ENCODE measurements at regions not wholly inside any gene's neighbourhood (a gene's known extent, or its start where the extent isn't known, plus 50 kb on each side); places are given as distances from the start of the nearest gene placed in this dataset.

DNA sequence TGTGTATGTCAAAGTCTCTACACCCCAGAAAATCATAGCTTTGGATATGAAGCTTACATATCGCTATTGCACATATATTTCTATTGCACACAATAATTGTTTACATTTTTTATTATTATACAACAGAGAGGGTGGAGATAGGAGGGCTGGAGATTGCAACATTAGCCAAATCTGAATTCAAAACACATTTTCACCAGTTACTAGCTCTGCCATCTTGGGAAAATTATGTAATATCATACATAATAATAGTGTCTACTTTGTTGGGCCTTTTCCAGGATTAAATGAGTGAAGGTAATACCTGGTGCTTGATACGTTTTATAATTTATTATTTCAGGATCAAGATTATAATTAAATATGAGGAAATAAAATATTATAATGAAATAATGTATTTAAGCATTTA lies 507.4 kb upstream of the TBX3 start:
- Histone ChIP-seq H3K4me3 (ENCODE audit: low read depth, low read length) (no peak overlapping the region), H3K27me3 (ENCODE audit: control insufficient read depth, insufficient read depth, low read length) (no peaks in the 10 kb centered on the region), H3K36me3 (ENCODE audit: control insufficient read depth, insufficient read depth, low read length) (no peaks in the 10 kb centered on the region)
- DNase-seq (ENCODE audit: low read depth), result no peak
- TF ChIP-seq, protein P1, sequence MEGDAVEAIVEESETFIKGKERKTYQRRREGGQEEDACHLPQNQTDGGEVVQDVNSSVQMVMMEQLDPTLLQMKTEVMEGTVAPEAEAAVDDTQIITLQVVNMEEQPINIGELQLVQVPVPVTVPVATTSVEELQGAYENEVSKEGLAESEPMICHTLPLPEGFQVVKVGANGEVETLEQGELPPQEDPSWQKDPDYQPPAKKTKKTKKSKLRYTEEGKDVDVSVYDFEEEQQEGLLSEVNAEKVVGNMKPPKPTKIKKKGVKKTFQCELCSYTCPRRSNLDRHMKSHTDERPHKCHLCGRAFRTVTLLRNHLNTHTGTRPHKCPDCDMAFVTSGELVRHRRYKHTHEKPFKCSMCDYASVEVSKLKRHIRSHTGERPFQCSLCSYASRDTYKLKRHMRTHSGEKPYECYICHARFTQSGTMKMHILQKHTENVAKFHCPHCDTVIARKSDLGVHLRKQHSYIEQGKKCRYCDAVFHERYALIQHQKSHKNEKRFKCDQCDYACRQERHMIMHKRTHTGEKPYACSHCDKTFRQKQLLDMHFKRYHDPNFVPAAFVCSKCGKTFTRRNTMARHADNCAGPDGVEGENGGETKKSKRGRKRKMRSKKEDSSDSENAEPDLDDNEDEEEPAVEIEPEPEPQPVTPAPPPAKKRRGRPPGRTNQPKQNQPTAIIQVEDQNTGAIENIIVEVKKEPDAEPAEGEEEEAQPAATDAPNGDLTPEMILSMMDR (IDR thresholded peaks at IDR 0.05; ENCODE audit: insufficient read depth, low read length, poor library complexity, severe bottlenecking), result no peak

DNA sequence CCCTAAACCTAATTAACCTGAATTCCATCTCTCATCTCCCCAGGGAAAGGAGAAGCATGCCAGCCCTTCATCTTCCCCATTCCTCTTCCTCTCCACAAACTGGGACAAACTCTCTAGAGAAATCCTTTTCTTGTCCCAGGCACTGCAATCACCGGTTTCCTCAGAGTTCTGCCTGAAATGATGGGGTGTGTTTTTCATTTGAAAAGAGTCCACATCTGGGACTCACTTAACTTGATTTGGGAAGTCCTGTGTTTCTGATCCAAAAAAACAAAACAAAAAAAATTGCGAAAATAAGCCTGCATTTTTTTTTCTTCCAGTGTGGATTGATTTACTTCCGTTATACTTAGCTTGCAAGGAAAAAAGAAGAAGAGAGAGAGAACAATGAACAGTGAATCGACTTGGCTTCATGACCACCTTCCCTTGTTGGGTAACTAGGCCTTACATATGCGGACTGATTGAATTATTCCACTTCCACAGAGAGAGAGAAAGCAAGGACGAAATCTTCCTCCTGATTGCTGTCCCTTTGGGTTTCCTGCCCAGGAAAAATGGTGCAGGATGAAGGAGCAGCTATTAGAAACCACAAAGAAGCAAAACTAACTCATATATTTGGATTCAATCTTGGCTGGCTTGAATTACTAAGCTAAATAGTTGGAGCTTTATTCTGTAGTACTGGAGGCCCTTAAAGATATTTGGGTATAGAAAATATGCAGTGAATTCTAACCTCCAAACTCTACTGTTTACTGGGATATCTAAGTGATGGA lies 506.2 kb upstream of the TBX3 start:
- no peak overlapping the region for H3K4me3 ChIP-seq (ENCODE audit: low read depth, low read length)
- no peak for DNase-seq (ENCODE audit: low read depth)
- no peaks in the 10 kb centered on the region for H3K36me3 ChIP-seq (ENCODE audit: control insufficient read depth, insufficient read depth, low read length)
- TF ChIP-seq, protein P1 (IDR thresholded peaks at IDR 0.05; ENCODE audit: insufficient read depth, low read length, poor library complexity, severe bottlenecking), result no peak
- no peaks in the 10 kb centered on the region for H3K27me3 ChIP-seq (ENCODE audit: control insufficient read depth, insufficient read depth, low read length)

DNA sequence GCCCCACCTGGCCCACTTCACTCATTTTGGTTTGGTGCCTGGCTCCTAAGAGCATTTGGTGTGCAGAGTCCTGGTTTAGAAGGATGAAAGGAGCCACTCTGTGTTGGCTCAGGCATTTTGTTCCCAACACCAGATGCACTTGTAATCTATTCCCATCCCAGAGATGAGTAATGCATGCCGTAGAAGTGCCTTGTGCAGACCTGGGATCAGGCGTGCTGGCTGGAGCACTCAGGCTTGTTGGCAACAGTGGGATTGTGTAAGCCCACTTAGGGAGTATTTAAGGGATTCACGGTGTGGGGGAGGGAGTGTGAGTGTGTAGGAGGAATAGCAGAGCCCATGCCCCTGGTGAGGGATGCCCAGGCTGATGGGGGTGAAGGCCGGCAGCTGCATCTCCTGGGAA lies 501.5 kb upstream of the TBX3 start:
- H3K36me3 ChIP-seq (ENCODE audit: control insufficient read depth, insufficient read depth, low read length), result no peaks in the 10 kb centered on the region
- no peaks in the 10 kb centered on the region for H3K27me3 ChIP-seq (ENCODE audit: control insufficient read depth, insufficient read depth, low read length)
- no peak for DNase-seq (ENCODE audit: low read depth)
- TF ChIP-seq, protein P1 (IDR thresholded peaks at IDR 0.05; ENCODE audit: insufficient read depth, low read length, poor library complexity, severe bottlenecking), result no peak
- no peak overlapping the region for H3K4me3 ChIP-seq (ENCODE audit: low read depth, low read length)

GRCh38 chr12:115183752-115184151 lies 499.8 kb upstream of the TBX3 start:
- no peak overlapping the region for H3K4me3 ChIP-seq (ENCODE audit: low read depth, low read length)
- no peaks in the 10 kb centered on the region for H3K27me3 ChIP-seq (ENCODE audit: control insufficient read depth, insufficient read depth, low read length)
- no peaks in the 10 kb centered on the region for H3K36me3 ChIP-seq (ENCODE audit: control insufficient read depth, insufficient read depth, low read length)
- TF ChIP-seq, protein P1 (IDR thresholded peaks at IDR 0.05; ENCODE audit: insufficient read depth, low read length, poor library complexity, severe bottlenecking), result no peak
- DNase-seq (ENCODE audit: low read depth), result no peak

DNA sequence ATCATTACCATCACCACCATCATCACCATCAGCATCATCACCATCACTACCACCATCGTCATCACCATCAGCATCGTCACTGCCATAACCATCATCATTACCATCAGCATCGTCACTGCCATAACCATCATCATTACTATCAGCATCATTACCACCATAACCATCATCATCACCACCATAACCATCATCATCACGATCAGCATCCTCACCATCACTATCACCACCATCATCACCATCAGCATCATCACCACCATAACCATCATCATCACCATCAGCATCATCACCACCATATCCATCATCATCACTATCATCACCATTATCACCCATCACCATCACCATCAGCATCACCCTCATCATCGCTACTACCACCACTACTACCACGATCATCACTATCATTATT lies 493.9 kb upstream of the TBX3 start:
- H3K27me3 ChIP-seq (ENCODE audit: control insufficient read depth, insufficient read depth, low read length), result no peaks in the 10 kb centered on the region
- TF ChIP-seq, protein P1 (IDR thresholded peaks at IDR 0.05; ENCODE audit: insufficient read depth, low read length, poor library complexity, severe bottlenecking), result no peak
- no peaks in the 10 kb centered on the region for H3K36me3 ChIP-seq (ENCODE audit: control insufficient read depth, insufficient read depth, low read length)
- DNase-seq (ENCODE audit: low read depth), result no peak
- H3K4me3 ChIP-seq (ENCODE audit: low read depth, low read length), result no peak overlapping the region

Data from kidney epithelial cell (primary cell).